K562 (cell line): ENCODE measurements at regions not wholly inside any gene's neighbourhood (a gene's known extent, or its start where the extent isn't known, plus 50 kb on each side); places are given as distances from the start of the nearest gene placed in this dataset.

ENCODE experiments used
- ATAC-seq: fragments of 200-7000 bp; cut with Tn5 transposase; 3 replicates; pipeline ENCODE4 v1.9.1; 2020; ENCODE audit warnings: moderate library complexity
- BruUV-seq: library from RNA; stranded (reverse); fragments of 400-500 nt; replicated peaks from 2 replicates; lab custom pipeline; 2021; lab: Mats Ljungman, UMichigan
- CTCF ChIA-PET: fragments of 300-600 bp; formaldehyde crosslinking; extraction: SDS; loops from one replicate; lab custom pipeline; 2021; ENCODE audit warnings: low intra/inter-chr PET ratio; lab: Yijun Ruan, JAX
- POLR2A ChIA-PET: fragments of 300-600, 350-650 bp; sonication (Branson Sonifier 250); formaldehyde crosslinking; extraction: SDS; loops from one replicate; lab custom pipeline; 2021; ENCODE audit warnings: antibody characterized with exemption, inconsistent platforms; lab: Yijun Ruan, JAX
- DNase-seq, 4 experiments: peaks; one replicate each; pipeline versions ENCODE4 v3.0.0 to v3.0.0-alpha.2; 2011 to 2018; ENCODE audit warnings: low spot score in 3 of 4, mixed read lengths in 3 of 4; ENCODE audit errors: extremely low read depth in 1 of 4
- FAIRE-seq: peaks from 2 replicates; lab custom pipeline; 2011; peaks lifted over from hg19 to GRCh38; lab: Jason Lieb, UNC
- H2AFZ ChIP-seq: 2 replicates; pipeline ENCODE4 v1.6.0; 2011; ENCODE audit warnings: low read depth, low read length, control low read depth, inconsistent platforms
- H3K27ac ChIP-seq: fragments of 200-600 bp; 3 replicates; pipeline ENCODE4 v1.8.0; 2011; ENCODE audit warnings: low read depth, mild to moderate bottlenecking, control low read depth, inconsistent platforms, low read length, moderate library complexity, mixed read lengths; ENCODE audit errors: extremely low read depth
- H3K27me3 ChIP-seq, 2 experiments: fragments of 300-600 bp in 1 of 2; 2 replicates in 1 of 2; 3 replicates in 1 of 2; pipeline versions ENCODE4 v1.6.0 to v1.8.0; 2011; ENCODE audit warnings: inconsistent platforms in 2 of 2, low read length in 2 of 2, mild to moderate bottlenecking in 1 of 2, mixed read lengths in 1 of 2, moderate library complexity in 1 of 2; ENCODE audit not compliant: control insufficient read depth in 2 of 2, insufficient read depth in 2 of 2
- H3K36me3 ChIP-seq: fragments of 300-600 bp; 3 replicates; pipeline ENCODE4 v1.8.0; 2011; ENCODE audit warnings: mild to moderate bottlenecking, low read length, inconsistent platforms; ENCODE audit not compliant: control insufficient read depth, insufficient read depth
- H3K4me1 ChIP-seq, 2 experiments: fragments of 200-600 bp in 1 of 2; replicated peaks in 1 of 2; 2 replicates in 1 of 2; 3 replicates in 1 of 2; pipeline versions ENCODE4 v1.5.1 to v1.8.0; 2011; ENCODE audit warnings: inconsistent platforms in 2 of 2, low read length in 2 of 2, mild to moderate bottlenecking in 1 of 2, mixed read lengths in 1 of 2, moderate library complexity in 1 of 2; ENCODE audit not compliant: control insufficient read depth in 2 of 2, insufficient read depth in 2 of 2
- H3K4me2 ChIP-seq: 2 replicates; pipeline ENCODE4 v1.6.1; 2011; ENCODE audit warnings: low read length, control low read depth, inconsistent platforms, mixed read lengths; ENCODE audit not compliant: insufficient read depth
- H3K4me3 ChIP-seq: fragments of 200-600 bp; sonication (generic), shearing (Covaris generic); 2 replicates; pipeline ENCODE4 v1.5.1; 2016; ENCODE audit warnings: control low read depth, inconsistent platforms
- H3K79me2 ChIP-seq: fragments of 200-600 bp; 3 replicates; pipeline ENCODE4 v1.8.0; 2011; ENCODE audit warnings: low read length, inconsistent platforms; ENCODE audit not compliant: control insufficient read depth, insufficient read depth
- H3K9ac ChIP-seq, 2 experiments: 2 replicates each; pipeline versions ENCODE4 v1.6.0 to v1.6.1; 2011; ENCODE audit warnings: low read depth in 2 of 2, low read length in 2 of 2, control low read depth in 1 of 2, inconsistent platforms in 1 of 2, mild to moderate bottlenecking in 1 of 2, mixed read lengths in 1 of 2; ENCODE audit not compliant: insufficient read depth in 1 of 2
- H3K9me1 ChIP-seq: one replicate; pipeline ENCODE4 v1.6.0; 2011; ENCODE audit warnings: inconsistent platforms, mild to moderate bottlenecking, low read length, moderate library complexity; ENCODE audit not compliant: control insufficient read depth, insufficient read depth
- H3K9me3 ChIP-seq: replicated peaks from 2 replicates; pipeline ENCODE4 v1.5.1; 2011; ENCODE audit warnings: low read depth, low read length, inconsistent platforms; ENCODE audit not compliant: control insufficient read depth, insufficient read depth
- H4K20me1 ChIP-seq: replicated peaks from 2 replicates; pipeline ENCODE4 v1.6.1; 2011; ENCODE audit warnings: low read length, inconsistent platforms, mixed read lengths; ENCODE audit not compliant: control insufficient read depth, insufficient read depth
- CLOCK ChIP-seq: fragments of 250-450 bp; sonication (Bioruptor Pico); IDR thresholded peaks from 2 replicates; pipeline ENCODE4 v1.4.0; 2020; ENCODE audit warnings: mild to moderate bottlenecking, moderate library complexity, borderline replicate concordance
- CTCFL ChIP-seq: IDR thresholded peaks from 2 replicates; pipeline ENCODE4 v1.6.1; 2011; ENCODE audit warnings: borderline replicate concordance, low read depth, mild to moderate bottlenecking, moderate library complexity, low read length; ENCODE audit not compliant: insufficient read depth, poor library complexity, severe bottlenecking
- IFI16 ChIP-seq: fragments of 250-450 bp; sonication (Bioruptor Pico); IDR thresholded peaks from 2 replicates; pipeline ENCODE4 v2.1.2; 2022; ENCODE audit warnings: mild to moderate bottlenecking, inconsistent platforms
- KHSRP ChIP-seq: fragments of 450-650 bp; IDR thresholded peaks from 2 replicates; pipeline ENCODE4 v1.6.1; 2017
- MYC ChIP-seq, 2 experiments: fragments of 250-450 bp in 1 of 2; sonication (Bioruptor Pico) in 1 of 2; IDR thresholded peaks; 2 replicates each; pipeline versions ENCODE4 v1.5.1 to v1.6.1; 2012 to 2021; ENCODE audit warnings: low read depth in 2 of 2, borderline replicate concordance in 1 of 2, improper control_type of control experiment in 1 of 2, low read length in 1 of 2, mild to moderate bottlenecking in 1 of 2, moderate library complexity in 1 of 2
- NR2F6 ChIP-seq: fragments of 450-650 bp; formaldehyde crosslinking; IDR thresholded peaks from 2 replicates; pipeline ENCODE4 v1.4.0; 2020; ENCODE audit warnings: mild to moderate bottlenecking
- SETDB1 ChIP-seq: IDR thresholded peaks from one replicate; pipeline ENCODE4 v1.6.1; 2012; ENCODE audit warnings: low read length, control low read depth, inconsistent platforms
- TEAD2 ChIP-seq: fragments of 450-650 bp; IDR thresholded peaks from 2 replicates; pipeline ENCODE4 v1.6.1; 2016; ENCODE audit warnings: missing genetic modification characterization, control low read depth, missing compliant biosample characterization
- ZBTB49 ChIP-seq: sonication (generic); formaldehyde crosslinking; IDR thresholded peaks from 2 replicates; pipeline ENCODE4 v1.8.0; 2022; ENCODE audit warnings: missing genetic modification reagents, mild to moderate bottlenecking, borderline replicate concordance
- ZC3H4 ChIP-seq: sonication (generic); formaldehyde crosslinking; IDR thresholded peaks from 2 replicates; pipeline ENCODE4 v1.9.0; 2021; ENCODE audit warnings: missing genetic modification reagents, borderline replicate concordance
- ZNF184 ChIP-seq: sonication (generic); formaldehyde crosslinking; IDR thresholded peaks from 2 replicates; pipeline ENCODE4 v1.5.0; 2020; ENCODE audit warnings: missing genetic modification reagents
- ZNF778 ChIP-seq: fragments of 450-650 bp; formaldehyde crosslinking; IDR thresholded peaks from 2 replicates; pipeline ENCODE4 v1.4.0; 2020; ENCODE audit warnings: mild to moderate bottlenecking, moderate library complexity
- WGBS: fragments of 100-300 bp; shearing (Covaris generic); methylation state at CpG from one replicate; pipeline ENCODE4 v1.1.6; 2016; ENCODE audit warnings: low coverage, mixed read lengths; ENCODE audit not compliant: insufficient coverage; ENCODE audit errors: missing lambda C conversion rate; 5-methylcytosine and 5-hydroxymethylcytosine counted together
- in situ Hi-C: fragments of 300-500 bp; cut with MboI; formaldehyde crosslinking; loops from 4 replicates; pipeline ENCODE4 v1.15.0; 2018; ENCODE audit warnings: inconsistent platforms, mixed read lengths
- intact Hi-C: fragments of 100-400 bp; cut with micrococcal nuclease; formaldehyde crosslinking; loops from 2 replicates; pipeline ENCODE4 v1.14.2; 2022
- TF ChIP-seq, protein P1 (sequence below): sonication (generic); formaldehyde crosslinking; IDR thresholded peaks from 2 replicates; pipeline ENCODE4 v1.8.0; 2022; ENCODE audit warnings: mild to moderate bottlenecking, missing genetic modification reagents
- TF ChIP-seq, protein P2 (sequence below): fragments of 450-650 bp; formaldehyde crosslinking; IDR thresholded peaks from 2 replicates; pipeline ENCODE4 v1.4.0; 2020; ENCODE audit warnings: mild to moderate bottlenecking

DNA sequence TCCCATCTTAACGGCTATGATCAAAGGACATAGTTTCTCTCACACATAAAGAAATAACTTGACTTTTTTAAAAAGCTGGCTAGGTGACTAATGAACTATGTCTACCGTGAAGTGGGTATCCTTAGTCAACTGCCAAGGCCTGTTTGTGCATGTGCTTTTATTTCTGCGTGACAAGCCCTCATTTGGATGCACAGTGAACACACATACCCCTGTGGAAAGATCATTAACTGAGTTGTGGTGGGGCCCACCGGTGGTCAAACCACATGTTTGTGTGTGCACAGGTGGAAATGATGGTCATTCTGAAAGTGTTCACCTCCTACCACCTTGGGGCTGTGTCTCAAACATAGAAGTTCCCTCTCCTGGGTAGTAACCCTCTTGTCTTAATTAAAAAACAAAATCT, 256.1 kb upstream of the SALL1 start:
- Histone ChIP-seq H3K9ac (no peak overlapping the region), H3K9me3 (no peaks in the 10 kb centered on the region), H3K4me3 (no peak overlapping the region), H3K4me1 (no peaks in the 10 kb centered on the region), H3K27me3 (no peaks in the 10 kb centered on the region), H3K27ac (no peak overlapping the region), H2AFZ (no peak overlapping the region), H4K20me1 (no peaks in the 10 kb centered on the region), H3K4me2 (no peak overlapping the region), H3K79me2 (no peaks in the 10 kb centered on the region), H3K9me1 (no peaks in the 10 kb centered on the region), H3K36me3 (no peaks in the 10 kb centered on the region)
- intact Hi-C loops (no loop called here), in situ Hi-C loops (no loop called here)
- POLR2A ChIA-PET = no interaction called here
- CTCF ChIA-PET = no interaction called here
- FAIRE-seq (no peak), DNase-seq (no peak), ATAC-seq (no peak)
- no TSS peak for BruUV-seq
- WGBS = 0% methylated on average over 4 of the region's 4 CpGs
- TF ChIP-seq ZBTB49 (CRISPR knock-in tag) (no peak), MYC (IDR thresholded peaks at IDR 0.05; ENCODE audit: low read depth, low read length) (no peak), MYC (CRISPR knock-in tag; IDR thresholded peaks at IDR 0.05; ENCODE audit: borderline replicate concordance, low read depth) (no peak), KHSRP (no peak), SETDB1 (no peak), ZNF184 (CRISPR knock-in tag) (no peak), IFI16 (CRISPR knock-in tag) (no peak), NR2F6 (CRISPR knock-in tag) (no peak), CTCFL (no peak), CLOCK (no peak), ZC3H4 (CRISPR knock-in tag) (no peak), TEAD2 (tag) (no peak), ZNF778 (no peak)
- TF ChIP-seq, protein P1, sequence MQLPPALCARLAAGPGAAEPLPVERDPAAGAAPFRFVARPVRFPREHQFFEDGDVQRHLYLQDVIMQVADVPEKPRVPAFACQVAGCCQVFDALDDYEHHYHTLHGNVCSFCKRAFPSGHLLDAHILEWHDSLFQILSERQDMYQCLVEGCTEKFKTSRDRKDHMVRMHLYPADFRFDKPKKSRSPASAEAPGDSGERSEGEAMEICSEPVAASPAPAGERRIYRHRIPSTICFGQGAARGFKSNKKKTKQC (CRISPR knock-in tag) = no peak
- TF ChIP-seq, protein P2, sequence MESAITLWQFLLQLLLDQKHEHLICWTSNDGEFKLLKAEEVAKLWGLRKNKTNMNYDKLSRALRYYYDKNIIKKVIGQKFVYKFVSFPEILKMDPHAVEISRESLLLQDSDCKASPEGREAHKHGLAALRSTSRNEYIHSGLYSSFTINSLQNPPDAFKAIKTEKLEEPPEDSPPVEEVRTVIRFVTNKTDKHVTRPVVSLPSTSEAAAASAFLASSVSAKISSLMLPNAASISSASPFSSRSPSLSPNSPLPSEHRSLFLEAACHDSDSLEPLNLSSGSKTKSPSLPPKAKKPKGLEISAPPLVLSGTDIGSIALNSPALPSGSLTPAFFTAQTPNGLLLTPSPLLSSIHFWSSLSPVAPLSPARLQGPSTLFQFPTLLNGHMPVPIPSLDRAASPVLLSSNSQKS (CRISPR knock-in tag) = no peak
